GM21390 (cell line): ENCODE measurements at regions not wholly inside any gene's neighbourhood (a gene's known extent, or its start where the extent isn't known, plus 50 kb on each side); places are given as distances from the start of the nearest gene placed in this dataset.
"Not testable (repeated sequence)": the region's sequence is repeated elsewhere in the genome, so short reads cannot be mapped to it uniquely, and the experiment has no call there.

Experiments used
- ATAC-seq: cut with Tn5 transposase; IDR thresholded peaks from one replicate; pipeline ENCODE4 v1.9.1; 2021; ENCODE audit not compliant: unreplicated experiment

DNA sequence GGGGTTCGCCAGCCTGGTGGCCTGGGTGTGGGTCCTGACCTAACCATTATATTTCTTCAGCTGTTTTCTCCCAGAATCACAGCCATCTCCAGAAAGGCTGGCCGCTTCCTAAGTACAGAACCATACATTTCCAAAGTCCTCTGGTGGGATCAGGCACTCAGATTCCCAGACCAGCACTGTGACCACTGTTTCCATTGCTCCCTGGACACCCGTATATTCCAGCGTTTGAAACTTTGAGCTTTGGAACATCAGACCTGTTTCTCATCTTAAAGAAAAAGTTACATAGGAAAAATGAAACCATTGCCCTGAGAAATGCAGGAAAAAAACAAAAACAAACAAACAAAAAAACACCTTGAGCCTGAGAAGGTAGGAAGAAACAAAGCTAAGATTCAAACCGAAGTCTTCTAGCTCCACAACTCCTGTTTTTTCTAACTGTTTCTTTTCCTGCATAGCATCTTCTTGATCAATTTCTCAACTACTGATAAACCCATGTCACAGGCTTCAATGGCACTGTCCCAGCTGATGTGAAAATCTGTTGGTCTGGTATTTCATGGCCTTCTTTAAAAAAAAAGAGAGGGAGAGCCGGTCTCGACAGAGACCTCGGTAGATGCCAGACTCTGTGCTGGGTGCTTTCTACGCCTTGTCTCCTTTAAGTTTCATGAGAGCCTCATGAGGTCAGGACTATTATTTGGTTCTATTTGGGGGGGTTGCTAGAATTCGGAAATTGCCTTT, 221.3 kb downstream of the TOMM20 start:
- no peak for ATAC-seq

- no peak for ATAC-seq
Observed at GRCh38 chr1:234906654-234907053, 222.0 kb downstream of the TOMM20 start.

DNA sequence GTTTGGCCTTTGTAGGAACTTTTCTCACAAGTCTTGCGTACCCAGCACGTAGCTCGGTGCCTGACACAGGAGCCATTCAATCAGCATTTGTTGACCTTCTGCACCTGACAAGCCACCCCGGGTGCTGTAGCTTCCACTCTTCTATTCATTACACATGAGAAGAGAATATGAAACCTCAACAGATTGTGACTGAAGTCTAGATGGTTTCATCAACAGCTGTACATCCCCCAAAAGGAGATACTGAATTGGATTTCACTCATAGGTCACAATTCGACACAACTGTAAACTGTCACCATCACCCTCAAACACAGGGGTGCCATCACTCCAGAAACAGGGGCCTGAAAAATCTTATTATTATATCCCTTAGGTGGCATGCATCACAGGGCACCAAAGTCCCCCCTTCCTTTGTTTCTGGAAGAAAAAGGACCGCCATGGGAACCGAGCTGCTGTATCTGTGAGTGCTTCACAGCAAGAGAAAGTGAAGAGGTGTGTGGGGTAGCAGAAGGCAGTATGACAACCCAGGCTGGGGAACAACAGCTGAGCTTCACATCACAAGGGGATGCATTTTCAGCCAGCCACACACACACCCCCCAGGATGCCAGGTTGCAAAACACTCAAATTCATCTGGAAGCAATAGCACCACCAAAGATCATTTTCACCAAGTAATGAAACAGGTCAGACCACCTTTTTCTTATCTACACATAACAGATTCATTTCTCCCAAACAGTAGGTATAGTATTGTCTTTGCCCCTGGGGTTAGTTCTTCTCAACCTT, 225.7 kb downstream of the TOMM20 start:
- no peak for ATAC-seq

DNA sequence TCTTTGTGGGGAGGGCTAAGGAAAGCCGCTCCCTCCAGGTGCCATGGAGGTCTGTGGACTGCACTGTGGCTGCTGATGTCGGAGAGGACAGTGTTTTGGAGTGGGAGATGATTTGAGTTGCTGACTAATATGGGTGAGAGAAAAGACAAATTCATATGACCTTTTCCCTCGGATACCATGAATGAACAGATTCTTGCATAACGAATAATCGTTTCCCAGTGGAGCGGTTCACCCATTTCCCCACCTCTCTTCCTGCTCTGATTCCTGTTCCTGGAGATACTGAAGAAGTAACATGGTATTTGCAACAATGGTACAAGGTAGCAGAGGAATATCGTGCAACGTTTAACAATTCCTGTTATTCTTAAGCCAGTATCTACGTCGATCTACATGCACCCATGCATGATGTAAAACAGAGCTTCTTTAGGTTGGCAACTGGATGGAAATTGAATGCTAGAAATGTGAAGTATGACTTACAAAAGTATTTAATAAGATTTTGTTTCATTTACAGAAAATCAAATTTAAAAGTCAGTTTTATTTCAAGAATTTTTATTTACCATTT, 227.1 kb downstream of the TOMM20 start:
- ATAC-seq, result no peak

DNA sequence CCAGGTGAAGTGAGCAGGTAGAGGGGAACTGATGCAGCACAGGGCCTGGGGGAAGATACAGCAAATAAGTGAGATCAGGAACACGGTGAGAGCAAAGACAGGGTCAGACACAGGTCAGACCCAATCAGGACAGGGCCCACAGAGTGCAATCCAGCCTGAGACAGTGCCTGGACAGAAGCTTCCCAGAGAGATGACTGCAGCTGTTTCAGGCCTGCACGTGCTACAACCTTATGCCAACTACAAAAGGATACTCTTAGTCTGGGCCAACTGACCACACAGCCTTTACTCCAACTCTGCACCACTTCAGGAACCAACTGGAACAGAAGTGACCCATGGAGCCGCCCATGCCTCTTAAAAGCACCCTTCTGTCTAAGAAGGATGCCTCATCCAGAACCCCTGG, 228.0 kb downstream of the TOMM20 start:
- no peak for ATAC-seq

DNA sequence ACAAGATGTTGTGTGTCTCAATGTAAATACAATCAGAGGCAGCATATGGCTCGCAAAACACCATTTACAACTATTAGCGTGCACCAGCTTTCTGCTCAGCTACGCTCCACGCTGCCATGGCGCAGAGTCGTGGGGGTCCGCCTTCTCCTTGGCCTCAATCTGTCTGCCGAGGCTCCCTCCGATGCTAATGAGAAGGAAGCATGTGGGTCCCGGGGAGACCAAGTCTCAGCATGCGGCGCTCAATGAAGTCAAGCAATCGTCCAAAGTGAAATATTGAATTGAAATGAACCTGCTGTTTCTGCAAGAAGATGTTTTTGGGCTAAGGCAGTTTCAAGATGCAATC, 228.9 kb downstream of the TOMM20 start:
- no peak for ATAC-seq

DNA sequence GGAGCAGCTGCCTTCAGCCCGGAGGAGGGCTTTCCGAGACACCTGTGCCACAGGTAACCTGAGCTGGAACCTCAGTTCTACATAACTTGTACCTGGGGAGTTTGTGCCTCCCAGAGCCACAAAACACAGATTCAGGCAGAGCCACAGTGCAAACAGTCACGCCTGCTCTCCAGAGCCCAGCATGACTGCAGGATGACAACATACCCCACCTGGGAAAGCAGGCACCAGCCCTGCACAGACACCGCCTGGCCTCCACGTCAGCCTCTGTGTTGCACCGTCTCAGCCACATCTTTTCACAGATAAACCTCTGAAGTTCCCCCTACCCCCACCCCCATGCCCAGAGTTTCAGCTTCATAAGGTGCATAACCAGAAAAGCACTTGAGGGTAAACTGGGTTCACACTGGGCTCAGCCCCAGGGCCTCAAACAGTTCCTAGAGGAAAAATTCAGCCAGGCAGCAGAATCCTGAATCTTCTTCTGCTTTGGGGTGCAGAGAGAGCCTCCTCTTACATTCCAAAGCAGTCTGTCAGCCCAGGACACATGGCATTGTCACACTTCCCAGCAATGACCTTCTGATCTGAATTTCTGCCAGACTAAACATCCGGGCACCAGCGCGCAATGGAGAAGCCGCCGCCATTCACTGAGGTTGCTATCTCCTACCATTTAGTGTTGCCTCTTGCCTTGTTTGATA, 229.5 kb downstream of the TOMM20 start:
- no peak for ATAC-seq

- ATAC-seq, result no peak
Observed at GRCh38 chr1:234898455-234899033, 230.1 kb downstream of the TOMM20 start.

- no peak for ATAC-seq
Observed at GRCh38 chr1:234897754-234898454, 230.7 kb downstream of the TOMM20 start.

DNA sequence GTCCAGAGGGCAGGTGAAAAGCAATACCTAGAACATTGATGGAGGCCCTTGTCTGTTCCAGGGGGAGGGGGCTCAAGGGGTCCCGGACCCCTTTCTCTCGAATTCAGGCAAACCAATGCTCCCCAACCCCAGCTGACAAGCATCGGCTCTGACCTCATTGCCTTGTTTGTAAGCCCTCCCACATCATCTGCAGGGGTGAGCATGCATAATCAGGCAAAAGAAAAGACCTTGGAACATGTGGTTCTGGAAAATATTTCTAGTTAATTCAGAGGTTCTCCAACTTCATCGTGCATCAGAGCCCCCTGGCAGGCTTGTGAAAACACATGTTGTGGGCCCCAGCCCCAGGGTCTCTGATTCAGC, 231.3 kb downstream of the TOMM20 start:
- no peak for ATAC-seq

DNA sequence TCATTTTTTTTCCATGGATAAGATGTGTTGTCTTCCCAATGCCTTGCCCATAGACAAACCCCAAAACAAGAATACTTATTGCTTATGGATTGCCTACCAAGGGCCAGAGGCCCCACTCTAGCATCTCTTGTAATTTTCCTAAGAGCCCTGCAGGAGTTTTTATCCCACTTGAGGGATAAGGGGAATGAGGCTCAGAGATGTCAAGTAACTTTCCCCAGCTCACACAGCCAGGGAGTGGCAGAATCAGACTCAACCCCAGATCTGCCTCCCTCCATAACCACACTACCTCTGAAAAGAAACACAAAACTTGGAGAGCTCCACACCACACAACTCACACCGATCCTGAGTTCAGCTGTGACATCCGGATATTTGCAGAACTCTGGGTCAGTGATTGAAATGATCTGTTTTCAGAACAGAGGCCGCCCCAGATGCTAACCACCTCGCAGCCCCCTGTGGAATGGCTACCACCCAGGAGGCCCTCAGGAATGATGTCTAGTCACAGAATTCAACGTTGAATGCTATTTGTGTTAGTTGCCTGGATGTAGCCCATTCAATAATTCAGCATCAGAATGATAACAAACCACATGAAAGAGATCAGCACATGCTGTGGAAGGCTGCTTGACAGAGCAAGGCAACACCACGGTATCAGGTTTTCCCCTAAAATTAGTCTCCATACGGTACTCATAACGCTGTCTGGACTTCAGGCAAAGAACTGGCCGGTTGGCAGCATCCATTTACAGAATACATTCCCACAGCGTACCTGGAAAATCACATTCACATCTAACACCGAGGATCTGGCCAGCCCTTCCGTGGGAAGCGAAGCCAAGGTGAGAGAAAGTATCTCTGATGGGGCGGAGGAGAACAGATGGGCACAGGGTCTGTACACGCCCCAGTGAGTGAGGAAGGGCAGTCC, 231.9 kb downstream of the TOMM20 start:
- ATAC-seq, result no peak

DNA sequence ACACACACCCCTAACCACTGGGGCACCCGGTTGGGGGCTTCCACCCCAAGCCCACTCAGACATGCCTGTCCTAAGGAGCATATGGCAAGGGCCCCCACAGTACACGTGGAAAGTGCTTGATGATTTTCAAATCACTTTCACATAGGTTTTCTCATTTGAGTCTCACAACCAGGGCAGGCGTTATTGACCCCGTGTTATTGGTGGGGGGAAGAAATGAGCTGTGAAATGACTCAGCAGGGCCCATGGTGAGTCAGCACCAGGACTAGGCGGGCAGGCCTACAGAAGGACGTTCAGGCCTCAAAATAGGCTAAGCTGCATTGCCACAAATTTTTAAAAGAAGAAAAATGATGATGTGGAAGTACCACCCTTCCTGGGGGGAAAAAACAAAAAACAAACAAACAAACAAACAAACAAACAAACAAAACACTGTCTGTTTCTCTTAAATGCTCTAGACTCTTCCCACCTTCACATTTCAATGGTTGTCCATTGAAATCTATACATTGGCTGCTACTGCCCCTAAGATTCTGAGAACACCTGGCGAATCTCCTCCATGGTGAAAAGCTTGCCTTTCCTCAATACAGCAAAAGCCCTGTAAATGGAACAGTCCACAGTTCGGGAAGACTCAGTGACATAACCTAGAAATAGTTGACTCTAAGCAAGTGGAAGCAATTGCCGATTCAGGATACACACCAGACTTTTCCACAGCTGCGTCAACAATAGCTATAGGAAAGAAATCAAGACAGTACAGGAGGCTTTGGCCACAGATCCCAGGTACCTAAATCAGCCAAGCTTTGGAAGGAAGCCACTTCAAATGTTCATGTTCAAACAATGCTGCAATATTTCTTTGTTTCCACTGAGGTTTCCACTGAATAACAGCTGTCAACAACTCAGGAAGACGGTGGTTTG, 234.7 kb downstream of the TOMM20 start:
- ATAC-seq, result no peak

DNA sequence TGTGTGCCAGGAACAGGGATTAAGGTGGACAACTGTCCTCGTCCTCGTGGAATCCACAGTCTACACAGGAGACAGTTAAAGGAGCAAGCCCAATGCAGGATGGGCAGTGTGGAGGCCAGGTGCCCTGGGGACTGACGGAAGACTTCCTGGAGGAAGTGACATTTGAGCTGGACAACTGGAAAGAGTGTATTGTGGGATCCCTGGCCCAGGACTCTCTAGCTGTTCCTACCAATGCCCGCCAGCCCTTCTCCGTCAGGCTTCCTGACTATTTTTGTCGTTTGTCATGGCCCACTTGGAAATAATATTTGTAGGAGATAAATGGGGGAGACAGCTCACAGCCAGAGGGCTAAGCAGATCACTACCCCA, 235.3 kb downstream of the TOMM20 start:
- ATAC-seq, result no peak

DNA sequence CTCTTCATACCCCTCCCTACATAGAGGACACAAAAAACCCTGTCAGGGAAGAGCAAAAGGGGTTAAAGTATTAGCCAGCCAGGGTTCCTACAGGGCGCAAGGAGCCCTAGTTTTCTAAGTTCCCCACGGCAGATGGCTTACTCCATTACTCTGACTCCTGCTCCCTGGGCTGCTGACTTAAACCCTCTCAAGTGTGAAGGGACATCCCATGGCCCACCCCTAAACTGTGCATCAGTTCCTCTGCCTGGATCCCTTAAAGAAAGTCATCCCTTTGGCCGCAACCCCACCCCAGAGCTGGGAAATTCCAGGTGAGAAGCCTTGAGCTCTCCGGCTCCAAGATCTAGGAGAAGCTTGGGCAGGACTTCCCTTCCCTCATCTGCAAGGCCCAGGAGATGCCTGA, 236.0 kb downstream of the TOMM20 start:
- ATAC-seq, result no peak

DNA sequence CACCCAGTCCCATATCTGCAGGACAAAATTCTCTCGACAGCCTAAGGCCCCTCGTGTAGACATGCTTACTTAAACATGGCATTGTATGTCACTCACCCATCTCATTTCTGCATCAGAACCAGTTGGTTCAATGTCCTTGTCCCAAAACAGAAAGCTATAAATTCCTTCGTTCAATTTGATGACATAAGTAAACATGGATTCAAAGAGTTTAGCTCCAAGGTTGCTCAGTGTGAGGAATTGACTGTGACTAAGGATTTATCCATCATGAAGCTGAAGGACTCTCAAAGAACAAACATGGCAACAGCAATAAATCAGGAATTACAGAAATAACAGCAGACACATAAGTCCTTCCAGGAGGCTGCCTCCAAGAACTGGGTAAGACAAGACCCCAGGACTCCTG, 237.2 kb downstream of the TOMM20 start:
- no peak for ATAC-seq

DNA sequence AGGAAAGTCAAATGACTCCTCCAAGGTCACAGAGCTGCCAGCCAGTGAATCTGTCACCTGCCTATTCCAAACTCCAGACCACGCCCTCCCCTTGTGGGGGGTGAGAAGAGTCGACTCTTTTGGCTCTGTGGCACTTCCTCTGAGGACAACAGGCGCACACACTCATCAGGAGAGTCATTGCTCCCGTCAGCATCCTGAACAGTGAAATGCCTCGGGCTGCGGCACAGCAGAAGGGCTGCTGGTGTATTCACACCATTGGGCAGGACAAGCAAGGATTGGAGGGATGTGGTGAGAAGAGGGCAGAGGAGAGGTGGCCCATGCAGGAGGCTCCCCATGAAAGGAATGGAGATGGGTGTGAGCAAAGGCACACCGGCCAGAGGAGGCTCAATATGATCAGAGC, 239.0 kb downstream of the TOMM20 start:
- ATAC-seq, result no peak

- not testable (repeated sequence) for ATAC-seq
Observed at GRCh38 chr1:234888247-234888646, 240.4 kb downstream of the TOMM20 start.

DNA sequence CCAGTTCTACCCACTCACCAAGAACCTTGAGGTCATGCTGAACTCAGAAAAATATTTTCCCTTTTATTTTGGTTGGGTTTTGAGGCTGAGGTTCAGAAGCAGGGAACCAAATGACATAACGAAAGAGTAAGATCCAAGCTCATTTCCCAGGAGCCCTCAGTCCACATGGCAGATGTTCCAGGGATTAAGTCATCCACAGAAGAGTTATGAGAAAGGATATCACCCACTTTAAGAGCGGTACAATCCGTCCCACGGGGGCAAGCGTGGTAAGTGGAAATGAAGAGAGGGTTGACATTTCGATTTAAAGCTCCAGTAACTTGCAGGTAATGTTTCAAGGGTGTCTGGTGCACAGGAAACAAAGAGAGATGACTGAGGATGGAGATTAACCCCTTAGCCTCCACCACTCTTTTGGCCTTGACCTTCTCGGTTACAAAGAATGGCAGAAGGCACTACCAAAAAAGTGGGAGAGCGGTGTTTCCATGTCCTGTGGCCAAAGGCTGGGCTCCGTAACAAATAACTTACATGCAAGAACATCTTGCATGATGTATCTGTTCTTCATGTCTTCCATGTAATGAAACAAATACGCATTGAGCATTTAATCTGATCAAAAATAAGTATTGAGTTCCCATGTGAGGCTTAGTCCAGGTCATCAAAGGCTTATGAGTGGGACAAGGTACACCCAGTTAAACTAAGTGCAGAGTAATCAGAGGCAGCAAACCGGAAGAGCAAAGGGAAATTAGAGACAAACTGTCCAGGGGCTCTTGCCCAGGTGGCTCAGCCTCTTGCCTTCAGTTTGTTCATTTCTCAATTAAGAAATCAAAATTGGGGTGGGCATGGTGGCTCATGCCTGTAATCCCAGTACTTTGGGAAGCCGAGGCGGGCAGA, 241.4 kb downstream of the TOMM20 start:
- no peak for ATAC-seq
